Esophagus muscularis mucosa (tissue), 4 donors: ENCODE measurements at regions not wholly inside any gene's neighbourhood (a gene's known extent, or its start where the extent isn't known, plus 50 kb on each side); places are given as distances from the start of the nearest gene placed in this dataset.
A peak's percentile ranks its signal among the peaks of the same experiment; 100 is the strongest.

Source experiments
- EP300 ChIP-seq: sonication (generic); formaldehyde crosslinking; IDR thresholded peaks from one replicate; pipeline ENCODE4 v1.6.1; 2017; ENCODE audit warnings: antibody characterized with exemption
- POLR2A ChIP-seq: fragments of 450-650 bp; IDR thresholded peaks from one replicate; pipeline ENCODE4 v1.6.1; 2017; ENCODE audit warnings: antibody characterized with exemption, moderate library complexity, mild to moderate bottlenecking, low read depth
- POLR2AphosphoS5 ChIP-seq, 2 donors: sonication (generic); formaldehyde crosslinking; IDR thresholded peaks; one replicate each; pipeline ENCODE4 v1.6.1; 2017; ENCODE audit warnings: antibody characterized with exemption in 2 of 2
- TF ChIP-seq, protein P1 (sequence below), 3 experiments: fragments of 200-600 bp in 2 of 3; fragments of 450-650 bp in 1 of 3; sonication (generic) in 2 of 3; IDR thresholded peaks; one replicate each; pipeline ENCODE4 v1.5.1; 2017 to 2019; ENCODE audit warnings: antibody characterized with exemption in 3 of 3, mild to moderate bottlenecking in 2 of 3, moderate library complexity in 1 of 3

DNA sequence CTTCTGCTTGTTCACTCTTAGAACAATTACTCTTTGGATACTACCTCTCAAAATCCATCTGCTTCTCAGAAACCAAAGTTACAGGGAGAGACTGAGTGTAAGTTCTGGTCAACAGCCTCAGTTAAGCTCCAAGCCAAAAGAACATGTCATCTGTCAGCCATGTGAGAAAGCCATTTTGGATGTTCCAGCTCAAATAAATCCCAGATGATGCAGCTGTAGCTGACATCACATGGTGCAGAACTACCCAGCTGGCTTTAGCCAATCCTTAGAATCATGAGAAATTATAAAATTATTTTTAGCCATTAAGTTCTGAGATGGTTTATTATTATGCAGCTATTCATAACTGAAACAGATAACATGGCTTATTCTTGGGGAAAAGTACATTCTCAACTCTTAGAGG lies 696.0 kb downstream of the ZNF385D start:
- TF ChIP-seq, protein P1, sequence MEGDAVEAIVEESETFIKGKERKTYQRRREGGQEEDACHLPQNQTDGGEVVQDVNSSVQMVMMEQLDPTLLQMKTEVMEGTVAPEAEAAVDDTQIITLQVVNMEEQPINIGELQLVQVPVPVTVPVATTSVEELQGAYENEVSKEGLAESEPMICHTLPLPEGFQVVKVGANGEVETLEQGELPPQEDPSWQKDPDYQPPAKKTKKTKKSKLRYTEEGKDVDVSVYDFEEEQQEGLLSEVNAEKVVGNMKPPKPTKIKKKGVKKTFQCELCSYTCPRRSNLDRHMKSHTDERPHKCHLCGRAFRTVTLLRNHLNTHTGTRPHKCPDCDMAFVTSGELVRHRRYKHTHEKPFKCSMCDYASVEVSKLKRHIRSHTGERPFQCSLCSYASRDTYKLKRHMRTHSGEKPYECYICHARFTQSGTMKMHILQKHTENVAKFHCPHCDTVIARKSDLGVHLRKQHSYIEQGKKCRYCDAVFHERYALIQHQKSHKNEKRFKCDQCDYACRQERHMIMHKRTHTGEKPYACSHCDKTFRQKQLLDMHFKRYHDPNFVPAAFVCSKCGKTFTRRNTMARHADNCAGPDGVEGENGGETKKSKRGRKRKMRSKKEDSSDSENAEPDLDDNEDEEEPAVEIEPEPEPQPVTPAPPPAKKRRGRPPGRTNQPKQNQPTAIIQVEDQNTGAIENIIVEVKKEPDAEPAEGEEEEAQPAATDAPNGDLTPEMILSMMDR (IDR thresholded peaks at IDR 0.05): no peak
- TF ChIP-seq POLR2AphosphoS5 (IDR thresholded peaks at IDR 0.05) (peak in 1 of 2 donors; percentile 51), POLR2A (no peak), EP300 (no peak)
